Thymus (tissue), 11 donors: ENCODE measurements at regions not wholly inside any gene's neighbourhood (a gene's known extent, or its start where the extent isn't known, plus 50 kb on each side); places are given as distances from the start of the nearest gene placed in this dataset.

ENCODE experiments used
- DNase-seq, 9 donors: peaks; one replicate each; pipeline ENCODE4 v3.0.0-alpha.2; 2013; ENCODE audit warnings: low spot score in 9 of 9, low read depth in 6 of 9, missing footprints in 1 of 9
- H3K27ac ChIP-seq, 2 donors: one replicate each; pipeline ENCODE4 v1.5.1; 2013; ENCODE audit warnings: control low read depth in 1 of 2, low read depth in 1 of 2, low read length in 1 of 2, mild to moderate bottlenecking in 1 of 2, moderate library complexity in 1 of 2
- H3K27me3 ChIP-seq, 2 donors: one replicate each; pipeline ENCODE4 v1.5.1; 2013; ENCODE audit warnings: low read length in 1 of 2; ENCODE audit not compliant: control insufficient read depth in 2 of 2, insufficient read depth in 1 of 2
- H3K36me3 ChIP-seq, 2 donors: one replicate each; pipeline ENCODE4 v1.5.1; 2013; ENCODE audit warnings: low read length in 1 of 2, mild to moderate bottlenecking in 1 of 2, moderate library complexity in 1 of 2; ENCODE audit not compliant: control insufficient read depth in 2 of 2, insufficient read depth in 2 of 2
- H3K4me1 ChIP-seq, 2 donors: one replicate each; pipeline ENCODE4 v1.5.1; 2013; ENCODE audit warnings: low read length in 2 of 2; ENCODE audit not compliant: control insufficient read depth in 2 of 2, insufficient read depth in 2 of 2
- H3K4me3 ChIP-seq, 2 donors: one replicate each; pipeline ENCODE4 v1.5.1; 2013; ENCODE audit warnings: low read length in 2 of 2, control low read depth in 1 of 2, mild to moderate bottlenecking in 1 of 2
- H3K9me3 ChIP-seq, 2 donors: one replicate each; pipeline ENCODE4 v1.5.1; 2013; ENCODE audit warnings: low read length in 1 of 2, mild to moderate bottlenecking in 1 of 2; ENCODE audit not compliant: control insufficient read depth in 2 of 2, insufficient read depth in 1 of 2
- WGBS: extraction: QIAGEN DNeasy Blood & Tissue Kit; methylation state at CpG from one replicate; pipeline ENCODE4 v1.1.7; 2013; 5-methylcytosine and 5-hydroxymethylcytosine counted together
- donor health status: healthy.

DNA sequence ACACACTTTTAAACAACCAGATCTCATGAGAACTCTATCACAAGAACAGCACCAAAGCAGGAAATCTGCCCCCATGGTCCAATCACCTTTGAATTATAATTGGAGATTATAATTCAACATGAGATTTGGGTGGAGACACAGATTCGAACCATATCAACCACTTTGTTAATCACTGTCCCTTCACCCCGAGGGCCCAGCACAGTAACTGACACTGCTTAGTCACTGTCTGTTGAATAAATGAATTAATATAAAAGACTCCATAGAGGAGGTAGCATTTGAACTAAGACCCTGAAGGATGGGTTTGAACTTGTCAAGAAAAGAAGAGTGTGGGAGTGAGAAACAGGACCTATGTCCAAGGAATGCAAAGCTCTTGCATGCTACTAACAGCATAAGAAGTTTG lies 276.4 kb downstream of the SHOX2 start:
- Histone ChIP-seq H3K27ac (no peak overlapping the region), H3K27me3 (no peaks in the 10 kb centered on the region), H3K4me1 (no peaks in the 10 kb centered on the region), H3K4me3 (no peak overlapping the region), H3K36me3 (no peaks in the 10 kb centered on the region), H3K9me3 (peaks cover 0 to 5% of the 10 kb centered on the region in 2 donors)
- no peak for DNase-seq
- 72% methylated on average over 2 of the region's 2 CpGs for WGBS

GRCh38 chr3:157824281-157824680 lies 281.9 kb downstream of the SHOX2 start:
- no peak for DNase-seq
- Histone ChIP-seq H3K27ac (no peak overlapping the region), H3K4me3 (no peak overlapping the region), H3K27me3 (no peaks in the 10 kb centered on the region), H3K4me1 (no peaks in the 10 kb centered on the region), H3K36me3 (no peaks in the 10 kb centered on the region), H3K9me3 (peaks cover 0 to 5% of the 10 kb centered on the region in 2 donors)
- WGBS: 86% methylated on average over 4 of the region's 4 CpGs

DNA sequence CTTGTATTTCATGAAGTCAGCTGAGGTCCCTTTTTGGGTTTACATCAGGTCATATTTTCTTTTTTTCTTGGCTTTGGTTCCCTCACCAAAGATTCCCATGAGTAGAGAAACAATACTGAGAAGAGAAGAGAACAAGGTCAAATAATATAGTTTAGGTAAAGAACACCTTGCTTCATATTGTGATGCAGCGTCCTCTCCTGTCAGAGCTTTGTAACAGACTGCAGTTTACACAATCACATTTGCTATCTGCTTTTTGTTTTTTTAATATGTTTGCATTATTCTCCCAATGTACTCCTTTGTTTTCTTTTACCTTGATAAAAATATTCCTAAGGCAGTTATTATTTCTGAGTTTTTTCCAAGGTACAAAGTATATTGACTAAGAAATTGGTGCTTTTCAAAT lies 283.2 kb downstream of the SHOX2 start:
- H3K27ac ChIP-seq: no peak overlapping the region
- H3K27me3 ChIP-seq: no peaks in the 10 kb centered on the region
- H3K4me3 ChIP-seq: no peak overlapping the region
- no peaks in the 10 kb centered on the region for H3K36me3 ChIP-seq
- no peaks in the 10 kb centered on the region for H3K9me3 ChIP-seq
- DNase-seq: no peak
- no peaks in the 10 kb centered on the region for H3K4me1 ChIP-seq
- WGBS: 85% methylated on average over 1 of the region's 1 CpG

DNA sequence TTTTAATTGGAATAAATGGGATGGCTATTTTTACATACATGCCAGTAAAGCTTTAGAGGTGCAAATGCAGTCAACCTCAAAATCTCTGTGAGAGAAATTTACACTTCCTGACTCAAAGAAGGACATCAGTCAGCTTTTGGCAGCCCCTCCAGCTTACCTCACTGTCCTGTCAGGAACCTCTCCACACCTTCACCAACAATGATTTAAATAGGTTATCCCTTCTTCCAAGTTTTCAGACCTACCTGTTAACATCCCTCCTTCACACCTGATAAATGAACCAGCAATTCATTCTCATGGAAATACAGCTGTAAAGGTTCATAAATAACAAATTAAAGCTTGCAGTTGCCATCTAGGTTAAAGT lies 286.1 kb downstream of the SHOX2 start:
- Histone ChIP-seq H3K27me3 (no peaks in the 10 kb centered on the region), H3K9me3 (no peaks in the 10 kb centered on the region), H3K27ac (no peak overlapping the region), H3K4me3 (no peak overlapping the region), H3K4me1 (no peaks in the 10 kb centered on the region), H3K36me3 (no peaks in the 10 kb centered on the region)
- DNase-seq: no peak

GRCh38 chr3:157819270-157820156 lies 286.7 kb downstream of the SHOX2 start:
- DNase-seq: no peak
- WGBS: 55% methylated on average over 8 of the region's 8 CpGs
- Histone ChIP-seq H3K9me3 (no peaks in the 10 kb centered on the region), H3K4me3 (no peak overlapping the region), H3K36me3 (no peaks in the 10 kb centered on the region), H3K27ac (no peak overlapping the region), H3K4me1 (no peaks in the 10 kb centered on the region), H3K27me3 (no peaks in the 10 kb centered on the region)

DNA sequence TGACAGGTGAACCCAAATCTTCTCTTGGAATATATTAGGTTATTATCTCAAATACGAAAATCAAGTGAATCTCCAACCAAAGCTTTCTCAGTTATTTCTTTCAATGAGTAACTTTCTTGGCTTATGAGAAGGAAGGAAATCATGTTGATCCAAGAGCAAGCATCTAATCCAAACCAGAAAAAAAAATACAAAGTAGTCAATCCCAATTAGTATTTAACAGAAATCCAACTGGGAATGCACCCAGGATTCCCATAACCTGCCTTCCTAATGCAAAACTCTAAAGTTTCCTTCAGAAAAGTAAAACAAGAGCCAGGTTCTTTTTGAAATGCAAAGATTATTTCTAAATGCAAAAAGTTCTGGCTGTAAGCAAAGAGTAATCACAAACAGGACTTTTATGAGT lies 289.3 kb downstream of the SHOX2 start:
- no peak for DNase-seq
- WGBS: 90% methylated on average over 1 of the region's 1 CpG
- Histone ChIP-seq H3K27me3 (no peaks in the 10 kb centered on the region), H3K9me3 (no peaks in the 10 kb centered on the region), H3K4me3 (no peak overlapping the region), H3K36me3 (no peaks in the 10 kb centered on the region), H3K4me1 (no peaks in the 10 kb centered on the region), H3K27ac (no peak overlapping the region)

DNA sequence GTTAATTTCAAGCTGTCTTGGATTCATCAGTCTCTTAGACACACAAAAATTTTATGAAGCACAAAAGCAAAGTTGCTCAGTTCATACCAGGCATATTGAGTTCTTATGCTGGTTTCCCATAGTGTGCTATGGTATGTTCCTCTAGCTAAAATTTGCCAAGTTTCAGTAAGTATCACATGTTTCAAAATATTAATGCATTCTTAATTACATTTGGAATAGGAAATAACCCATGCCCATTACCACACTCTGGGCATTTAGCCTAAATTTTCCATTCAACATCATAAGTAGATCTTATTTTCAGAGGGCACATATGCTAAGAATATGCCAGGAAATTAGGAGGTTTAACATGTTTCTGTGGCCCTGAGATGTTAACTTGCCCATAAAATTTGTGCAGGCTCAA lies 289.9 kb downstream of the SHOX2 start:
- Histone ChIP-seq H3K27me3 (no peaks in the 10 kb centered on the region), H3K4me3 (no peak overlapping the region), H3K4me1 (no peaks in the 10 kb centered on the region), H3K27ac (no peak overlapping the region), H3K36me3 (no peaks in the 10 kb centered on the region), H3K9me3 (no peaks in the 10 kb centered on the region)
- DNase-seq: no peak

- H3K27me3 ChIP-seq: no peaks in the 10 kb centered on the region
- no peak overlapping the region for H3K4me3 ChIP-seq
- H3K9me3 ChIP-seq: no peaks in the 10 kb centered on the region
- no peaks in the 10 kb centered on the region for H3K36me3 ChIP-seq
- no peak overlapping the region for H3K27ac ChIP-seq
- DNase-seq: no peak
- H3K4me1 ChIP-seq: no peaks in the 10 kb centered on the region
- 92% methylated on average over 3 of the region's 3 CpGs for WGBS
Observed at GRCh38 chr3:157815739-157816138, 290.5 kb downstream of the SHOX2 start.

GRCh38 chr3:157810924-157811718 lies 295.1 kb downstream of the SHOX2 start:
- H3K27me3 ChIP-seq: no peaks in the 10 kb centered on the region
- no peaks in the 10 kb centered on the region for H3K36me3 ChIP-seq
- no peak for DNase-seq
- H3K4me3 ChIP-seq: no peak overlapping the region
- no peaks in the 10 kb centered on the region for H3K9me3 ChIP-seq
- no peaks in the 10 kb centered on the region for H3K4me1 ChIP-seq
- WGBS: 93% methylated on average over 3 of the region's 3 CpGs
- H3K27ac ChIP-seq: no peak overlapping the region
